Skeletal muscle tissue (tissue), 3 donors: ENCODE measurements at regions not wholly inside any gene's neighbourhood (a gene's known extent, or its start where the extent isn't known, plus 50 kb on each side); places are given as distances from the start of the nearest gene placed in this dataset.

Experiments used
- H3K27ac ChIP-seq: one replicate; pipeline ENCODE4 v1.7.0; 2013; ENCODE audit warnings: mild to moderate bottlenecking, low read depth, low read length, inconsistent platforms
- H3K27me3 ChIP-seq, 3 donors: one replicate each; pipeline ENCODE4 v1.7.0; 2013; ENCODE audit warnings: low read length in 3 of 3; ENCODE audit not compliant: control insufficient read depth in 3 of 3, insufficient read depth in 3 of 3
- H3K36me3 ChIP-seq, 3 donors: one replicate each; pipeline ENCODE4 v1.7.0; 2013; ENCODE audit warnings: low read length in 3 of 3; ENCODE audit not compliant: control insufficient read depth in 3 of 3, insufficient read depth in 3 of 3
- H3K4me1 ChIP-seq, 3 donors: one replicate each; pipeline ENCODE4 v1.7.0; 2013; ENCODE audit warnings: low read length in 3 of 3, mild to moderate bottlenecking in 3 of 3; ENCODE audit not compliant: control insufficient read depth in 3 of 3, insufficient read depth in 3 of 3
- H3K4me3 ChIP-seq, 3 donors: one replicate each; pipeline ENCODE4 v1.7.0; 2013; ENCODE audit warnings: low read length in 3 of 3
- H3K9ac ChIP-seq, 3 donors: one replicate each; pipeline ENCODE4 v1.7.0; 2013; ENCODE audit warnings: low read length in 3 of 3, mild to moderate bottlenecking in 3 of 3, moderate library complexity in 2 of 3, low read depth in 1 of 3
- H3K9me3 ChIP-seq, 3 donors: one replicate each; pipeline ENCODE4 v1.7.0; 2013; ENCODE audit warnings: low read length in 3 of 3; ENCODE audit not compliant: control insufficient read depth in 3 of 3
- donor health status: Osteomylitis.

GRCh38 chr2:33784488-33784887 is 185.4 kb upstream of the FAM98A start:
- no peak overlapping the region for H3K4me3 ChIP-seq
- H3K27ac ChIP-seq = no peak overlapping the region
- no peaks in the 10 kb centered on the region for H3K9me3 ChIP-seq
- H3K36me3 ChIP-seq = no peaks in the 10 kb centered on the region
- no peaks in the 10 kb centered on the region for H3K27me3 ChIP-seq
- no peaks in the 10 kb centered on the region for H3K4me1 ChIP-seq
- H3K9ac ChIP-seq = no peak overlapping the region

- no peaks in the 10 kb centered on the region for H3K36me3 ChIP-seq
- H3K27ac ChIP-seq = no peak overlapping the region
- H3K27me3 ChIP-seq = no peaks in the 10 kb centered on the region
- H3K4me1 ChIP-seq = no peaks in the 10 kb centered on the region
- H3K9ac ChIP-seq = no peak overlapping the region
- no peak overlapping the region for H3K4me3 ChIP-seq
- no peaks in the 10 kb centered on the region for H3K9me3 ChIP-seq
These were observed 183.5 kb upstream of the FAM98A start for GRCh38 chr2:33782395-33783230.

GRCh38 chr2:33777786-33778185 is 178.7 kb upstream of the FAM98A start:
- H3K4me3 ChIP-seq = no peak overlapping the region
- no peaks in the 10 kb centered on the region for H3K27me3 ChIP-seq
- H3K9ac ChIP-seq = no peak overlapping the region
- H3K36me3 ChIP-seq = no peaks in the 10 kb centered on the region
- H3K9me3 ChIP-seq = no peaks in the 10 kb centered on the region
- no peaks in the 10 kb centered on the region for H3K4me1 ChIP-seq
- H3K27ac ChIP-seq = no peak overlapping the region

GRCh38 chr2:33775306-33775705 is 176.2 kb upstream of the FAM98A start:
- no peaks in the 10 kb centered on the region for H3K4me1 ChIP-seq
- H3K27ac ChIP-seq = no peak overlapping the region
- no peaks in the 10 kb centered on the region for H3K36me3 ChIP-seq
- no peaks in the 10 kb centered on the region for H3K27me3 ChIP-seq
- H3K9ac ChIP-seq = no peak overlapping the region
- H3K4me3 ChIP-seq = no peak overlapping the region
- H3K9me3 ChIP-seq = no peaks in the 10 kb centered on the region

GRCh38 chr2:33770023-33770422 is 170.9 kb upstream of the FAM98A start:
- Histone ChIP-seq H3K9me3 (no peaks in the 10 kb centered on the region), H3K9ac (no peak overlapping the region), H3K4me1 (no peaks in the 10 kb centered on the region), H3K36me3 (no peaks in the 10 kb centered on the region), H3K27me3 (no peaks in the 10 kb centered on the region), H3K27ac (no peak overlapping the region), H3K4me3 (no peak overlapping the region)

GRCh38 chr2:33766175-33766574 is 167.1 kb upstream of the FAM98A start:
- Histone ChIP-seq H3K4me3 (no peak overlapping the region), H3K9ac (no peak overlapping the region), H3K9me3 (no peaks in the 10 kb centered on the region)

GRCh38 chr2:33765122-33765521 is 166.0 kb upstream of the FAM98A start:
- Histone ChIP-seq H3K27ac (no peak overlapping the region), H3K4me1 (no peaks in the 10 kb centered on the region), H3K9me3 (no peaks in the 10 kb centered on the region), H3K9ac (no peak overlapping the region), H3K27me3 (no peaks in the 10 kb centered on the region), H3K4me3 (no peak overlapping the region), H3K36me3 (no peaks in the 10 kb centered on the region)

More at GRCh38 chr2:33766175-33766574, 167.1 kb upstream of the FAM98A start:
- Histone ChIP-seq H3K27me3 (no peaks in the 10 kb centered on the region), H3K36me3 (no peaks in the 10 kb centered on the region), H3K27ac (no peak overlapping the region), H3K4me1 (no peaks in the 10 kb centered on the region)

GRCh38 chr2:33764551-33764950 is 165.5 kb upstream of the FAM98A start:
- no peak overlapping the region for H3K27ac ChIP-seq
- no peaks in the 10 kb centered on the region for H3K27me3 ChIP-seq
- no peaks in the 10 kb centered on the region for H3K4me1 ChIP-seq
- H3K9me3 ChIP-seq = peaks cover 0 to under 1% (median 0%) of the 10 kb centered on the region in 3 donors
- H3K36me3 ChIP-seq = no peaks in the 10 kb centered on the region
- H3K9ac ChIP-seq = no peak overlapping the region
- no peak overlapping the region for H3K4me3 ChIP-seq

GRCh38 chr2:33763671-33764310 is 164.7 kb upstream of the FAM98A start:
- Histone ChIP-seq H3K36me3 (no peaks in the 10 kb centered on the region), H3K9ac (no peak overlapping the region), H3K9me3 (peaks cover 0 to 3% (median 0%) of the 10 kb centered on the region in 3 donors), H3K27ac (no peak overlapping the region), H3K4me3 (no peak overlapping the region), H3K27me3 (no peaks in the 10 kb centered on the region), H3K4me1 (no peaks in the 10 kb centered on the region)

GRCh38 chr2:33762636-33763035 is 163.5 kb upstream of the FAM98A start:
- Histone ChIP-seq H3K9ac (no peak overlapping the region), H3K4me1 (no peaks in the 10 kb centered on the region), H3K4me3 (no peak overlapping the region), H3K27ac (no peak overlapping the region), H3K36me3 (no peaks in the 10 kb centered on the region), H3K27me3 (no peaks in the 10 kb centered on the region), H3K9me3 (peaks cover 0 to 3% (median 0%) of the 10 kb centered on the region in 3 donors)
